EH (cell line): ENCODE measurements at regions not wholly inside any gene's neighbourhood (a gene's known extent, or its start where the extent isn't known, plus 50 kb on each side); places are given as distances from the start of the nearest gene placed in this dataset.

Source experiments
- DNase-seq: peaks from one replicate; pipeline ENCODE4 v3.0.0-alpha.2; 2015; ENCODE audit warnings: low read depth

DNA sequence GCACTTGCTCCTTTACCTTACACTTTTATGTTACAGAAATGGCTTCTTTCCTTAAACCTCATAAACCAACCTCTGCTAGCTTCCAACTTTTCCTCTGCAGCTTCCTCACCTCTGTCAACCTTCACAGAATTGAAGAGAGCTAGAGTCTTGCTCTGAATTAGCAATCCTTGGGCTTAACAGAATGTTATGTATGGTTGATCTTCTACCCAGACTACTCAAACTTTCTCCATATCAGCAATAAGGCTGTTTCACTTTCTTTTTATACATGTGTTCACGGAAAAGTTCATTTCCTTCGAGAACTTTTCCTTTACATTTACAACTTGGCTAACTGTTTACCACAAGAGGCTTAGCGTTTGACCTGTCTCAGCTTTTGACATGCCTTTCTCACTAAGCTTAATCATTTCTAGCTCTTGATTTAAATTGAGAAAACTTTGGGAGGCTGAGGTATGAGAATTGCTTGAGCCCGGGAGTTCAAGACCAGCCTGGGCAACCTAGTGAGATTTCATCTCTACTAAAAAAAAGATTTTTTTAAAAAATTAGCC, 207.3 kb downstream of the BMP7 start:
- no peak for DNase-seq

DNA sequence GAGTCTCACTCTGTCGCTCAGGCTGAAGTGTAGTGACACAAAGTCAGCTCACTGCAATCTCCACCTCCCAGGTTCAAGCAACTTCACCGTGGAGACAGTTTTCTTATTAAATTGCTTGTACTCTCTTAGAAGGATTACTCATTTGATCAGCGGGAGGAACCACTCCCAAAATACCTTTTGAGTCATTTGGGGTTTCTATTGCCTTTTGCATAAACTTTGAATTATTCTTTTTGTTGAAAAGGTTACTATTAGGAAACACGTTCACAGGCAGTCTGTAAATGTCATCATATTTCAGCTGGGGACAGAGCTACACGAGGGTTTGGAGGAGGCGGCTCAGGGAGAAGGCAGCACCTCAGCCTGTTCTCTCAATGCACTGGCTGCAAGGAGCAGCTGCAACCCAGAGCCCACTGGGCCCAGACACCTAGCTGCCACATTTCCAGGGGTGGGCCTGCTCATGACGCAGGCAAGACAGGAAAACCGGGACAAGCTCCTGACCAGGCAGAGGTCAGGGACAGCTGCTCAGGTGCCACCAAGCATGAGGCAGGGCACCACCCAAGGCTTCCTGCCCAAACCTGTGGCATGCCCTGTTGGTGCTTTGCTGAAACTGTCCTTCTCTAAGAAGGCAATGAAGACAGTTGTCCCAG, 205.9 kb downstream of the BMP7 start:
- no peak for DNase-seq

DNA sequence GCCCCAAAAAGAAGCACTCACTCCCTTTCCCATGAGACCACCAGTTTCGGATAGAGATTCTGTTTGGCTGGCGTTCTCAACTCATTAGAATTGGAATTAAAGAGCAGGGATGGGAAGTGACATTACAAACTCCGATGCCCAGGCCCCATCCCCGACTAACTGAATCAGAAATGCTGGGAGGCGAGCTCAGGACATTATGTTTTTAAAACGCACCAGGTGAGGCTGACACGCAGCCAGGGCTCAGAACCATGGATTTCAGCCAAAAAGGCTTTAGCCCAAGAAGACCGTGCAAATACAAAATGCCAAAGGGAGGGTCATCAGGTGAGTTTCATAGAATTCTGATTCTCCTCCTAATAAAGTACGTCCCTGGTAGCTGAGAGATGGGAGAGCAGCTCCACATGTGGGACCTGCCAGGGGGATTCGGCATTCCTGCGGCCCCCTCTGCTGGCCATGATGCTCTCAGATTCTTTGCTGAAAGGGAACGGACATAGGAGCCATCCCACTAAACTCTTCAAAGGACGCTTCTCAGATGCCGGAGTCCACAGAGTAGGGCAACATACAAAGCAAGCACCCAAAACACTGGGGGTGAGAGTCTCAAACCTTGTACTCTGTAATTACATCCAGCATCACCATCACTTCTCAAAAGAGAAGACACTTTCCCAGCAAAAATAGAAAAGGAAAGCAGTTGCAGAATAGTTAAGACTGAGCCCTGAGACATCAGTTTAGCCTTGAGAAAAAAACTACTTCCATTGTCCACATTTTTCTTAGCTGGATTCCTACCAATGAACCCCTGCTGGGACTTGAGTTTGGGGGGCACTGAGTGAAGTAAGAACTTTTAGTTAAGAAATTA, 205.2 kb downstream of the BMP7 start:
- DNase-seq, result peak; percentile 46

DNA sequence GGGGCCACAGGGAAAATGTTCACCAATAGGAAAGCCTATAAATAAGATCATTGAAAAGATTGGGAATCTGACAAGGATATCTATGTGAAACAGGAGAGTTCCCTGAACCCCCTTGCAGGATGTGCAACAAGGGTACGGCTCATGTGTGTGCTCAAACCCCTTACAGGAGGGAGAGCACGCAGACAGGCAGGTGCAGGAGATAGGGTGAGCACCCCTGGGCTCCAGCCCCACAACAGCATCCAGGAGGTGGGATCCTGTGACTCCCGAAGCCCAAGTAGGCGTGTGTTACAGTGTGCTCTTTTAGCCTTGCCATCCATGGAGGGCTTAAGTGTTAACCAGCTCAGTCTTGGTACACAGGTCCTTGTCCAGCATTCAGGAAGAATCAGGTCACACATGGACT, 204.2 kb downstream of the BMP7 start:
- DNase-seq, result no peak

DNA sequence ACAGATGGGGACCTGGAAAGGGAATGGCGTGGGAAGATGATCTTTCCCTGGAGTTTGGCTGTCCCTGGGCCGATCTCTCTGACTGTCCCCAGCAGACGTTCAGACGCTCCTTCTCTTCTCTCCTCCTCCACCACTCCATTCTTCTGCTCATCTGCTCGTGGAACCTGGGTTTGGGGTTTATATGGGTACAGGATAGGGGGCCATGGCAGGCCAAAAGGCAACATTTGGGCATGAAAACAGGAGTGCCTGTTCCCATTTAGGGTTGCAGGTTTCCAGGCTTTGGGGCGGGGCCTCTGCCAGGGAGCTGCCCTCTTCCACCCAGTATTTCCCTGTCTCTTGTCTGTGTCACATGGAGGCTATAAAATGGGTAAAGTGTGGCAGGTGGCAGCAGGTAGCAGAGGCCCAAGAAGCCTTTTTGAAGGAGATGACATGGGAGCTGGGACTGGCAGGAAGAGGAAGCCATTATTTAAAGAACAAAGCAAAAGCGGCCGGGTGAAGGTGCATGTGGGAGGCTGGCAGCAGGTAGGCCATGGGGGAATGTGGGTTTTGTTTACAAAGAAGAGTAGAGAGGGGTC, 203.7 kb downstream of the BMP7 start:
- no peak for DNase-seq

DNA sequence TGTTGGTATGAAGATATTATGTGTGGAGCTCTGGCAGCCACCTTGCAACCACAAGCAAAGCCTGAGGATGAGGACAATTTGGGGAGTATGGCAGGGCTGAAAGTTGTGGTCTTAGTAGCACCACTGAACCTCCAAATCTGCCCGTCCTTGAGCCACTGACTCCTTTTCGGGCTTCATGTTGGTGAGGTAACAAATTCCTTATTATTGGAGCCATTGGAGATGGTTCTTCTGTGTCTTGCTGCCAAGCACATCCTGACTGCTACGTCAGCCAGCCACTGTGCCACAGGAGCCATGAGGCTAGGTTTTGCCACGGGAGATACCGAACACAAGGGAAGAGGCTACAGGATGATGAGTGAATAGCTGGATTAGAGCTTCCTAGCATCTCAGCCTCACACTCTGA, 201.6 kb downstream of the BMP7 start:
- DNase-seq, result no peak

DNA sequence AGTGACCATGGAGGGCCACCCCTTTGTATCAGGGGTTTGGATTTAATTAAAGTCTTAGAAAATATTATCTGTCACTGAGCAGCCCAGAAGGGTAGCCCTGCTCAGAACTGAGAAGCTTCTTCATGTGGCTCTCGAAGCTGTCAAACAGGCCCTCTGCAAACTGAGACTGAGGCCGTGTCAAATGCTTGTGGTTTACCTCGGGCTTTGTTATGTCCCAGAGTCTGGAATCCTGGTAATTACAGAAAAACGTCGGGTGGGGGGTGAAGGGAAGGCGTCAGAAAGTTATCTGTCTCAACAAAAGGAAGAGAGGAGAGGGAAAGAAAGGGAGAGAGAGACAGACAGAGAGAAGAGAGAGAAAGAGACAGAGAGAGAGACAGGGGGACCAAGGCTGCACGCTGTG, 200.8 kb downstream of the BMP7 start:
- DNase-seq, result peak; percentile 46

DNA sequence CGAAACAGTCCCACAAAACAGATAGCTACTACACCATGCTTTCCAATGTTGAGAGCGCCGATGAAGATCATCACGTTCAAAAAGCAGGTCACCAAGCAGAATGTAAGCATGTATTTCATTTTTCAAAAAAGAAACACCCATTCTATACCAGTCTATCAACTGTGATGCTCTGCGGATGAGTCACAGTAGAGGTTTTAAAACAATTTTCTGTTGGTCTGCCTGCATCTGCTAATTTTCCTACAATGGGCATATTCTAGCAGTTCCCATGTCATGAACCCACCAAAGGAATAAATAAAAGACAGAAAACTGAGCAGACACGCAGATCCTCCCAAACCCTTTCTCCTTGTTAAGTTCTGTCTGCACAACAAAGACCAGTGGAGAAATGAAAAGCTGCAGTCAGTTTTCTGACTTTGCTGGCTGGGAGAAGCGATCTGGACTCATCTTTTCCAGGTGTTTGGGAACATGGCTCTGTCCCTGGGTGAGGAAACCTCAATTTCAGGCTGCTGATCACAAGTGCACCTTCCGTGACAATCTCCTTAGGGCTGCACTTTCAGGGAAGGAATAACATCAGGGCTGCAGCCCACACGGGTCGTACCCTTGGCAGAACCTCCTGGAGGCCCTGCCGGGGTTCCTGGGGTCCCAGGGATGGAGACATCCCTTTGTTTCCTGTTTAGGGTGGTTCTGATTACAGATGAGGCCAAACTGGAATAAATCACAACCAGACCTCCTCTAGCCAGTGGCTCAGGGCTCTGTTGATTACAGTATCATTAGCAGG, 200.1 kb downstream of the BMP7 start:
- DNase-seq, result peak; percentile 41

DNA sequence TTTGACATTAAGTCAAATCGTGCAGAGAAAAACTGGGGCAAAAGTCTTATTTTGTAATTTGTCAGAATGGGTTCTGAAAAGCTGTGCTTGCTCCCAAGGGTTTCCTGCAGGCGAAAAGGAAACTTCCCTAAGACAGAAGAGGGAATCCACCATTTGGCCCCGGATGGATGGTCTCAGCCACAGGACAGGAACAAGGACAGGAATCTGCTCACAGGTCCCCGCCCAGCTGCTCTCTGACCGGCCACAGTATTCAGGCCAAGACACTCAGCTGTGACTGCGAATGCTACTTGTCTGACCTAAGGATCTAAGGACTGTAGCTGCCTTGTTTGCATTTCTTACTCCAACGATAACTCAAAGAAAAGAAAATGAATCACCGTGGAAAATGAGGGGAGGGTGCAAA, 197.0 kb downstream of the BMP7 start:
- DNase-seq, result no peak

DNA sequence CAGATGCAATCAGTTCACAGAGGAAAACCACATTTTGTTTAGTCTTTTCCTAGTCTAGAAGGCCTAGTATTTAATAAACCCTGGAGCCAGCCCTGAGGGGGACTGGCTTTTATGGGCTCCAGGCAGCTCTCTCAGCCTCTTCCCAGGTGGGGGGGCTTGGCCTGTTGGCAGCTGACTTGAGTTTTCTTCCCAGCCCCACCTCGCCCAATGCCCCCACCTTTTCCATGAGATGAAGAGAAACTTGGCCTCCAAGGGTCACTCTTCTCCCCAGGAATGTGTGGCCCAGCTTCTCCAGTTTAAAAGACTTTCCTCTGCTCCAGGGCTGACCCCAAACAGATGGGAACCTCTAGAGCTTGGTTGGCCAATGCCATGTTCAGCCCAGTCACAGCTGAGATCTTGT, 196.1 kb downstream of the BMP7 start:
- no peak for DNase-seq

DNA sequence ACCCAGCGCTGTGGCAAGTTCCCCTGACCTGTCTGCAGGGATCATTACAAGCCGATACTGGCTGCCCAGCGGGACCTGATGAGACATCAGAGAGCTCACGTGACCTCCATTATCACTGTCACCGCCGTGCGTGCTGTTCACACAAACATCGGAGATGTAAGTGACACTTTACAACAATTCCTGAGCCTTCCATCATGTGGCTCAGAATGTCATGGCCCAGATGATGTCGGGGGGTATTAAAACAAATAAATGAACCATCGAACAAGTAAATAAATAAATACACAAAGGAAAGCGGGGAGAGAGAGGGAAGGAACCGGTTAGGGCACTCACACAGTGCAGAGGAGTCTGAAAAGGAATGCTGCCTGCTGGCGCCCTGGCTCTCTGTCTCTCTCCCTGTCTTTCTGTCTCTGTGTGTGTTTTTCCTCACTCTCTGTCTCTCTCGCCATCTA, 195.1 kb downstream of the BMP7 start:
- DNase-seq, result peak; percentile 43

DNA sequence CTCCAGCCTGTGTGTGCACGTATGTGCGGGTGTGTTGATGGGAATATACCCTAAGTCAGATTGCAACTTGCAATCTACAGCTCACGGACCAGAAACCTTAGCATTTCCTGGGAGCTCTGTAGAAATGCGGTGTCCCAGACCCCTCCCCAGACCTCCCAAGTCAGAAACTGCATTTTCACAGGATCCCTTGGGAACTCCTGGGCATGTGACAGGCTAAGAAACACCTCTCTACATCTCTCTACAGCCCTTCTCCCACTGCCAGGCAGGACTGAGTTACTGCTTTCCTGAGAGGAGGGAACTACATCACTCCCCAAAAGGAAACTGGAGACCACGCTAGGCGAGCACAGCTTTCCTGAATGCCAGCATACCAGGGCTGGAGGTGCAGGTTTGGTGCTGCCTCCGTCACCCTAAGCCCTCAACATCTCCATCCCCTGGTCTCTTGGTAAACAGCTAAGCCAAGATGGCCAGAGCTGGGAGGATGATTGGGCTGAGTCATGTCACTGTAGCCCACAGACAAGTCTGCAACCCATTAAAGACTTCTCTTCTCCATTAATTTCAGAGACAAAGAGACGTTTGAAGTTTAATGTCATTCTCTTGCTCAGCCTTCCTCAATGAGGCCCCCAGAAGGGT, 194.4 kb downstream of the BMP7 start:
- peak; percentile 49 for DNase-seq

DNA sequence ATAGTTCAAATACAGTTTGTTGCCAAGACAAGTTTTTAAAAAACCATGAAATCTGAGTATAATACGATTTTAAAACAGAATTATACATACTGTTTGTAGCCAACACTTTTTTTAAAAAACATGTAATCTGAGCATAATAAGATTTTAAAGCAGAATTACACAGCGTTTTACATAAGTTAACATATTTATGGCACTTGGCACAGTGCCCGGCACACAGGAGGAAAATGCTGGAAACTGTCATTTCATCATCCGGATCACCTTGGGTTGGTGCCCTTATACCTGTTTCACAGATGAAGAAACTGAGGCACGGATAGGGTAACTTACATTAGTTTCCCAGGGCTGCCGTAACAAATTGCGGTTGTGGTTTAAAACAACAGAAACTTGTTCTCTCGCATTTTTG, 193.0 kb downstream of the BMP7 start:
- no peak for DNase-seq

DNA sequence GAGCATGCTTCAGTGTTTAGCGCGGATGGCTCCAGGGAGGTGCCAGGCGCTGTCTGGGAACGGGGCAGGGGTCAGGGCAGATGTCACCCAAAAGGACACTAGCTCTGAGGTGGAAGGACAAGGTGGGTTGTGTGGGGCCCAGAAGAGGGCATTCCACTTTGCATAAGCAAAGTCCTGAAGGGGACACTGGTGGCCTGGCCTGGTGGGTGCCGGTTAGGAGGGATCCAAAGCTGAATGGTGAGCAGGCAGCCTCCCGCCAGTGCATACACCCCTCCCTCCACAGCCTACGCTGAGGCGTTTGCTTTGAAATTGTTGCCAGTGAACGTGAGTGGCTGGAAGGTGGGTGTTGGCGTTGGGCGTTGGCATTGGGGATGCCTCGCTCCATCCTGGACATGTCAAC, 192.1 kb downstream of the BMP7 start:
- DNase-seq, result no peak

DNA sequence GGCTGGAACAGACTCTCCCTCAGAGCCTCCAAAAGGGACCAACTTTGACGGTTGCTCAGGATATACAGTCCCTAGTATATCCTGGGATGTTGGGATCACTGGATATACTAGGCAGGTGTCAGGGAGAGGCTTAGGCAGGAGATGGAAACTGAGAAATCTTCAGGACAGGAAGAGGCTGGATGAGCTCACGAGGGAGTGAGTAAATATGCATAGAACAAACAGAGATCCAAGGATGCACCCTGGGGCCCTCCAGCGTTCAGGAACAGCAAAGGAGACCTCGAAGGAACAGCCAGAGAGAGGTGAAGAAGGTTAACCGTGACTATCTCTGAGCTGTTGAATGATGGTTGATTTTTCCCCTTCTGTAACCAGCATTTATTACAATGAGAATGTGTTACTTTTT, 191.3 kb downstream of the BMP7 start:
- DNase-seq, result no peak

DNA sequence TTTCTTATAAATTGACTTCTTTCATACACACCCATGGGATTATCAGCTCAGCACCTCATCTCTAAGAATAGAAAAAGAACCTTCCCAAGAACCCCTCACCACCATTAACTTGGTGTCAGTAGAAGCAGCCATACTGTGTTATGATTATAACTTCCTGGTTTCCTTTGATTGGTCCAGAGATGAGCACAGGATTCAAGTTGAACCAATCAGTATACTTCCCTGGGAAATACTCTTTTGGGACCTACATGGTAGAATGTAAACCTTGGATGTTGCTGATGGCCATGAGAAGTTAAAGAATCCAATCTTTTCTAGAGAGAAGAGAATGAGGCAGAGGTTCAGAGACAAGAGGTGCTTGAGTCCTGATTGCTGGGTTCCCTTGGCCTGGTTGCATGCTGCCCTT, 190.8 kb downstream of the BMP7 start:
- DNase-seq, result no peak

DNA sequence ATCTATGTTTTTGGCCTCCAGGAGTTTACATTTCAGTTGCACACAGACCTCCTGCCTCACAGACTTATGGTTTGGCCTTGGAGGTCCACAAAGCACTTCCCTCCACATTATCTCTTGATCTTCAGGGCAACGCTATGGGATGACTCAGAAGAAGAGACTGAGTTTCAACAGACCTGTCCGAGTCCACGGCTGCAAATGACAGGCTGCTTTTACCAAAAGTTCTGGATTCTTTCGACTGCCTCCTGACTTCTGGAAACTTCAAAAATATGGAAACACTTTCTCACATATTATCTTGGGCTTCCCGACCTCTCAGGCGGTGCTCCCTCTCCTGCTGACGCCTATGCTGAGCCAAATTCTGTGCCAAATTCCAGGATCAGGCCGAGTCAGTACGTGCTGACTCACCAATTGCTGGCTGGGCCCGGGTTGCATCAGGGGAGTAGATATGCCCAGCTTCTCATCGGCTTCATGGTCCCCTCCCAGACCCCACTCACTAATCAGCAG, 190.2 kb downstream of the BMP7 start:
- DNase-seq, result peak; percentile 92

DNA sequence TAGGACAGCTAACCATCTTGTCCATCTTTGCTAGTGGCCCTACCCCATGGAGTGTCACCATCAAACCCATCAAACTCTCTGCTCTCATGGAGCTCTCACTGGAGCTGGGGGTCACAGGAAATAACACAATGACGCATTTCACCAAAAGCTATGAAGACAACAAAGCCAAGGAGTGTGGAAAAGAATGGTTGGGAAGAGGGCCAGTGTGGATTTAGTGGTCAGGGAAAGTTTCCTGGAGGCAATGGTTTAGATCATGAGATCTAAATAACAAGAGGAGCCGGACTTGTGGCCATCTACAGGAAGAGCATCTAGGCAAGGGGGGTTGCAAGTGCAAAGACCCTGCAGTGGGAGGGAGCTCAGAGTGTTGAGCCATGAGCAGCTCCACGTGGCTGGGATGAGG, 189.5 kb downstream of the BMP7 start:
- DNase-seq, result peak; percentile 79

DNA sequence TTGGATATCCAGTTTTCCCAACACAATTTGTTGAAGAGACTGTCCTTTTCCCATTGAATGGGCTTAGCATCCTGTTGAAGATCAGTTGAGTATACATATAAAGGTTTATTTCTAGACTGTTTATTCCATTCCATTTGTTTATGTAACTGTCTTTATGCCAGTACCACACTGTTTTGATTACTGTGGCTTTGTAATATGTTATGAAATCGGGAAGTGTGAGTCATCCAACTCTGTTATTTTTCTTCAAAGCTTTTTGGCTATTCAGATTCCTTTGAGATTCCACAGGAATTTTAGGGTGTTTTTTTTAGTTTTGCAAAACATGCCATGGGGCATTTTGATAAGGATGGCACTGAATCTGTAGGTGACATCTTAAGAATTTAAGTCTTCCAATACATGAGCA, 188.3 kb downstream of the BMP7 start:
- peak; percentile 54 for DNase-seq

DNA sequence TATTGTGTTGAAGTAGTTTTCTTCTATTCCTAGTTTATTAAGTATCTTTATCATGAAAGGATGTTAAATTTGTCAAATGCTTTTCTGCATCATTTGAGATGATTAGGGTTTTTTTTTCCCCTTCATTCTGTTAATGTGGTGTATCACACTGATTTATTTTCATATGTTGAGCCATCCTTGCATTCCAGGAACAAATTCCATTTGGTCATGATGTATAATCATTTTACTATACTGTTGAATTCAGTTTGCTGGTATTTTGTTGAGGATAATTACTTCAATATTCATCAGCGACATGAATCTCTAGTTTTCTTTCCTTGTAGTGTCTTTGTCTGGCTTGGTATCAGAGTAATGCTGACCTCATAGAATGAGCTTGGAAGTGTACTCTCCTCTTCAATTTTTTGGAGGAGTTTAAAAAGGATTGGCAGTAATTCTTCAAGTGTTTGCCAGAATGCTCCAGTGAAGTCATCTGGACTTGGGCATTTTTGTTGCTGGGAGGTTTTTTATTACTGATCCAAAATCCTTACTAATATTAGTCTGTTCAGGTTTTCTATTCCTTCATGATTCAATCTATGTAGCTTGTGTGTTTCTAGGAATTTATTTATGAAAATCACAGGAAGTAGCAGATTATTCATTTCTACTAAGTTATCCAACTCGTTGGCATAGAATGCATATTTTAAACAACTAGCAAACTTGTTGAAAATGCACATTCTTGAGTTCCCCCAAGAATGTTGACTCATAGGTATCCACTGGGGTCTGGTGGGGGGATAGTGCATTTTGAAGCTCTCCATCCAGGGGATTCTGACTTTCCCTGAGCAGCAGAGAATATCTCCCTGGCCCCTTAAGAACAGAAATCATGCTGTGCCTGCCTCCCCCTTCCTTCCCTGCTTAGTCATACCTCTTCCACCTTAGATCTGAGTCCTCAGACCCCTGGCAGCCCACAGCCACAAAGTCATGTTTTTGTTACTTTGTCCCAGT, 187.1 kb downstream of the BMP7 start:
- peak; percentile 40 for DNase-seq
